Activated T-cell treated with anti-CD3 and anti-CD28 coated beads, Interleukin-2, amount 50 U/mL, for 48 hours (primary cell): ENCODE measurements at regions not wholly inside any gene's neighbourhood (a gene's known extent, or its start where the extent isn't known, plus 50 kb on each side); places are given as distances from the start of the nearest gene placed in this dataset.
"Not testable (repeated sequence)": the region's sequence is repeated elsewhere in the genome, so short reads cannot be mapped to it uniquely, and the experiment has no call there.

Source experiments
- DNase-seq, 2 experiments: peaks; one replicate each; pipeline ENCODE4 v3.0.0-alpha.2; 2020

DNA sequence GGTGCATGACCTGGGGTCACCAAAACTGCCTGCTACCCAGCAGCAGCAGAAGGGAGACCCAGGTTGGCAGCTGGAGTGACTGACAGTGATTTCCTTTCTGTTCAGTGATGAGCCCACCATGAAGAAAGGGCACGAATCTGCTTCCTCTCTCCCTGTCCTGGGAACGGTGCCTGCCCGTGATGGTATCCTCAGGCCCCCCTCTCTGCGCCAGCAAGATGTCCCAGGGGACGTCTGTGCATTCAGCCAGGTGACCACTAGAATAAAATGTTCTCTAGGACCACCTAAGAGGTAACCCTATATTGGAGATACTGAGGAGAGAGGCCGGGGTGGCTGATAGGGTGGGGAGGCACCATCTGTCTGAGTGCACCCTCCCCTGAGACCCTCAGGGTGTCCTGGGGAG, 294.7 kb downstream of the QKI start:
- no peak for DNase-seq

DNA sequence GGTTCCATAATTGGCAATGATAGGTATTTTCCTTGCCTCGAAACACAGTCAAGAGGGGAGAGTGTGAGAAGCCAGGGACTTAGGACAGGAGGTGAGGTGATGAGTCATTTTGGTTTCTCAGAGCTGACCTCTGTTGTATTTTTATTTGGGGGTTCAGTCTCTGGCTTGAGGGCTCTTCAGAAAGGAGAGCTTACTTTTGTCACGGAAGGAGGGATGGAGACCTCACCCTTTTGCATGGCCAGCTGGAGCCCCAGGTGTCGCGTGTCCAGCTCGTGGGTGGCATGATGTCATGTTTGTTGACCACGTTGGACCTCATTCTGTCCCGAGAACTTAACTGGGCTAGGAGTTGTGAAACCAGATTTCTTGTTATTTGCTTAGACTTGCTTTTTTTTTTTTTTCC, 293.9 kb downstream of the QKI start:
- no peak for DNase-seq

DNA sequence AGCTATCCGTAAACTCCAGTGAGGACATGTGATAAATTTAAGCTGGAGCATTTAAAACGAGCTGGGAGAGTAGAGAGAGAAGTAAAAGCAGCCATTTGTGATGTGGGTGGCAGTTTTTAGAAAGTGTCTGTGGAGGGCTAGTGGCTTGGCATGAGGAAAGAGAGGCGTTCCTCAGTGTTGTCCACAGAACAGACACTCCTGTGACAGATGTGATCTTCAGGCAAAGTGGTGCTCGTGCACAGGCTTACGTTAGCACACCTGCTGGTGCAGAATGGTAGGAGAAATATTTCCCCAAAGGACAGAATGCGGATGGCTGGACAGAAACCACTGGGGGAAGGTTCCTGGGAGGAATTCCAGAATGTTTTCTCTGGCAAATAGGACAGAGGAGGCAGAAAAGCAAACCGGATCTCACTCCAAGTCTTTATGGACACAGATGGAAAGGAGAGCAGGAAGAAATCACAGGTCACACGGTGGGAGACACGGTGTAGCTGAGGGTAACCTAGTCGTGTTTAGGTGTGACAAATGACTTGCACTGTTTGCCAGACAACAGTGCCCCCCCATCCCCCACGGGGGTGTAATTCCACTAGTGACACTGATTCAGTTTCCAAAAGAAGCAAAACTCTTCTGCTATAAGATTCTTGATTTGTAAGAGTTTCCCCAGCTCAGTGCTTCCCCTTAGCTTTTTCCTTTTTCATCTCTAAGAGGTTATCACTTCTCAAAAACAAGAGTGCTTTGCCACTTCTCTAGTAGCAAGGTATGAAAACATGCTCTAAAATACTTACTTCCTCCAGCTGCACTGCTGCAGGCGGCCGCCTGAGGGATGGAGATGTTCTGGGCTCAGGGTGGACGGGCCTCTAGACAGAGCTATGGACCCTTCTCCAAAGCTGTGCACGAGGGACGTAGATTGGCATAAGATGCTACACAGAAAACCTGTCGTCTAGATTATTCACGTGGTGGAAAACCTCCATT, 293.2 kb downstream of the QKI start:
- no peak for DNase-seq

DNA sequence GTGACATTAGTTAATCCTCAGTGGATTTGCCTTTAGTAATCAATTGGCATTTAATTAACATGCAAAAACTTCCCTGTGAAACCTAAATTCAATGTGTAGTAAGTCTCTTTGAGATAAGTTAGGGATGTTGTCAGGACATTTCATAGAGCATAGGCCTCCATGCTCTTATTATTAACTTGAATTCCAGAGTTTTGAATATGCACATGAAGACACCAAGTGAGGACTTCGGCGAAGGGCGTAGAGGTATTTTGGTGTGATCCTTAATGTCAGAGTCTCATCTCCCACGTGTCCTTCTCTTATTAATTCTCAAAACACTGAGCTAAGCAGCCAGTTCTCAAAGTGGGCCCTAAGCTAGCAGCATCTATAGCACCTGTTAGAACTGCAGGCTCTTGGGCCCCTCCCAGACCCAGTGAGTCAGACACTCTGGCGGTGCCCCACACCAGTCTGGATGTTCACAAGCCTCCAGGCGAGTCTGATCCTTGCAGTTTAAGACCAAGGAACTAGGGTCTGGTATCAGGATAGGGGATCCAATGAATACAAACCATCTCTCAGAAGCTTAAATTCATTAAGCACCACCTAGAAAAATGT, 292.1 kb downstream of the QKI start:
- DNase-seq = no peak

DNA sequence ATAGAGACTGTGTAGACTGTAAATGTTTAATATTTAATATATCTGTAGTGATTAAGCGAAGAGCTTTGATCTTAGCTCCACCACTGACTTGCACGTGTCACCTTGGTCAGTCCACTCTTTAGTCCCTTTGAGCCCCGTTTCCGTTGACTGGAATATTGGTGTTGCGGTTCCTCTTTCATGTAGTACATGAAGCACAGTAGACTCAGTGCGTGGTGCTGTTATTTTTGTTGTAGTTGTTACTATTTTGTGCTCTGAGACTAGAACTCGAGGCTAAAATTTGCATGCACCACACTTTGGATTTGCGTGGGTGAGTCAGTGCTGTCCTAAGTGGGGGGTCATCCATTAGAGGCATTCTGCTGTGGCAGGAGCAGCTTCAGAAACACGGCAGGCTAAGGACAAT, 291.4 kb downstream of the QKI start:
- no peak for DNase-seq

DNA sequence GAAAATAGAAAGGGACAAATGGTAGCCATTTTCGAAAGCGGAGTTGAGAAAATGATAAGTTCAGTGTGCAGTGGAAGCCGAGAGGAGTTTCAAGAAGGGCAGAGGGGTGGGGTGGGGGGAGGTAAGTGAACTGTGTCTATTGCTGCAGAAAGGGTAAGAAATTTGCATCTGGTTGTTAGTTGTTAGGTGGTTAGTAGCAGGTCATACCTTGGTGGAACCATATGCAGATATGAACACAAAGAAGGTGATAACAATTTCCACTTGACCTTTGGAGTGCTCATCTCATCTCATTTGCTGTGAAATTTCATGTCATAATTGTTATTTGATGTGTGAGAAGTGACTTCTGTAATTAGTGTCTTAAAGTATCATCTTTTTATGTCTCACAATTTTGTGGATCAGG, 288.2 kb downstream of the QKI start:
- DNase-seq = no peak

DNA sequence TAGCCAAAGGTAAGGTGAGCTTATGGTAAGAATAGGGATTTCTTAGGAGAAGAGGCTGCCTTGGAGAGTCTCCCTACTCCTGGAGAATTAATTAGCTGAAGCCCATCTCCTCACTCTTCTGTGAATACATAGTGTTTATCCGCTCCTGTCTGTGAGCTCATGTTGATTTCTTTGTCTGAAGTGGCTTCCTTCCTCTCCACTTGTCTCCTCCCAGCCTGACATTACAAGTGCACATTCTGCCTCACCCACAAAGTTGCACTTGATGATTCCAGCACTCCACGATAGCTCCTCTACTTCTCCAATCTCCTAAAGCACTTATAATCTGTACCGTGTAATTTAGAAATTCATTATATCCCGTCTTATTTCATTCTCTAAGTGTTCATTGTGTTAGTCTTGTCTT, 287.2 kb downstream of the QKI start:
- DNase-seq = no peak

DNA sequence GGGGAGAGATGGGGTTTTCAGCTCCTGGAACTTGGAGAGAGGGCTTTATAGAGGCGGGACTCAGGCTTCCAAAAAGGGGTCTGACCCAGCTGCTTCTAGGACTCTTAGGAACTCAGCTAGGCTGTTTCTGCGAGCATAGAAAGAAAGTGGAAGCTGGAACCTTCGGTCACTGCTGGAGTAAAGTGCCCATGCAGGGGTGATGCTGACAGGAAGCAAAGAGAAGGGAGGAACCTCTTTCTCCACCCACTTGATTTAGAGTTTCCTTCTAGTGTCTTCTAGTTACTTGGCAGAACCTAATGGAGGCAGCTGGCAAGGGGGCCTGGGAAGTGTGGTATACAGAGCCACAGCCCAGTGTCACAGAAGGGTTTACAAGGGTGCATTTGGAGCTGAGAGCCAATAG, 283.6 kb downstream of the QKI start:
- no peak for DNase-seq

DNA sequence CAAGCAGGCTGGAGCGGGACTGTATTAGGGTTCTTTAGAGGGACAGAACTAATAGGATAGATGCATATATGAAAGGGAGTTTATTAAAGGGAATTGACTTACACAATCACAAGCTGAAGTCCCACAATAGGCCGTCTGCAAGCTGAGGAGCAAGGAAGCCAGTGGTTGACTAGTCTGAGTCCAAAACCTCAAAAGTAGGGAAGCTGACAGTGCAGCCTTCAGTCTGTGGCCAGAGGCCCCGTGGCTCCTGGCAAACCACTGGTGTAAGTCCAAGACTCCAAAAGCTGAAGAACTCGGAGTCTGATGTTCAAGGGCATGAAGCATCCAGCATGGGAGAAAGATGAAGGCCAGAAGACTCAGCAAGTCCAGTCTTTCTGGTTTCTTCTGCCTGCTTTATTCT, 281.8 kb downstream of the QKI start:
- not testable (repeated sequence) for DNase-seq

DNA sequence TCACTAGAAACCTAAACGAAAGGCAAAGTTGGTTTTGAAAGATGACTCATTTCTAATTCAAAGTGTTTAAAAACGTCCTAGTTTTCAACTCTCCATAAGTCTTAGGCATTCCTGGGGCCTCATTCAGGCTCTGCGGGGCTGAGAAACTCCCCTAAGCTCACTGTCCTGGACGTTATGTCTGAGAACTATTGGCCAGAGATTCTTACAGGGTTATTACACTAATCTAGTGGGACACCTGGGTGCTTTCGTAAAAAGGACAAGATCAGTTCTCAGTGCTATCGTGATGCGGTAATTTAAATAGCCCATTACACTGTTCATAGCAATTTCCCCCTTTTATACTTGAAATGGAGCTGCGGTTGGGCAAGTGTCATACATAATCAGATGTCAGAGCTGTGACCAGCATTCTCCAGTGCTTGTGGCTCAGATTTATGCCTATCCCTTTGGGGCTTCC, 280.9 kb downstream of the QKI start:
- no peak for DNase-seq

DNA sequence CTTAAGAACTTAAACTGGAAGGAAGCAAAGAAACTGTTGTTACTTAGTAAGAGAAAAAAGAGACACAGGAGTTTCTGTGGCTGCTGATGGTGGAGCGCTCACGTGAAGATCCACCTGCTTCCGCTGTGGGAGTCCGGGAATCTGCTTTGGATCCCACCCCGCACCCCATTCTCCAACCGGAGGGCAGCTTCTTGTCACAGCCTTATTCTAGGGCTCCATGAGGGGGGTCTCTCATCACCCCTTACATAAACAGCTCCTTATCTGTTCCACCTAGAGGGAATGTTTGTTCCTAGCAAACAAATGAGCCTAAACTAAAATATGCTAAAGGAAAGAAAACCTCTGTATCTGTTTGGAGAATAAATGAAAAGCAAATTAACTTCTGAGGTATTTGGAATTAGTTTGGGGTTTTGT, 280.5 kb downstream of the QKI start:
- DNase-seq = no peak

DNA sequence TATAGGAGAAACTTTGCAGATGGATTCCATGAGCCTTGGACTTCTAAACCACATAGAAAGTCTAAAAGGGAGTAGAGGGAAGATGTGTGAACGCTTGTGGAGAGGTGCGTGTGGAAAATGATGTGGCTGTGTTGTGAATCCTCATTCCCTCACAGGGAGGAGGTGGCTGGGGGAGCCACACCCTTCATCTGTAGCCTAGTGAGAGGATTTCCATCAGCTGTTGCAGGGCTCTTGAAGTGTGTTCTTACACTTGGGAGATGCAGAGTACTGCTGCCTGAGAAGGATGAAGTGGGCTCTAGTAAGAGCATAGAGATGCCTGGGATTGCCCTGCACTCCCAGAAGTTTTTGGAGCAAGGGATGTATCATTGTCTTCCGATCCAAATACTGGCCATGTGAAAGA, 279.6 kb downstream of the QKI start:
- no peak for DNase-seq

DNA sequence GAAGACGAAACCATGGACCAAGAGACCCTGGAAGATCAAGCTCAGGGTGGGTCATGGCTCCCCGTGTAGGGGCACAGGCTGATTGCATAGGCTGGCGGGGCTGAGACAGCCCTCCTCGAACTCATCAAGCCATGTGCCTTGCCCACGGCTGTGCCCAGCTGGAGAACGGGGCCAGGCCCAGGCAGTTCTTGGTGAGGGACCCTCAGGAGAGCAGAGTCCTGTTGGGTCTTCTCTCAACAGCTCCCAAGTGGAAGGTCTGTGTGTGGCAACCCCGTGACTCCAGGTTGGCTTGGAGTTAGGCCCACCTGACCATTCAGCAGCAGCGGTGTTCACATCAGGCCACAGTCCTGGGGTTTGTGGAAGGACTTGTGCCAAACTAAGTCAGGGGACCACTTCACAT, 276.5 kb downstream of the QKI start:
- no peak for DNase-seq

DNA sequence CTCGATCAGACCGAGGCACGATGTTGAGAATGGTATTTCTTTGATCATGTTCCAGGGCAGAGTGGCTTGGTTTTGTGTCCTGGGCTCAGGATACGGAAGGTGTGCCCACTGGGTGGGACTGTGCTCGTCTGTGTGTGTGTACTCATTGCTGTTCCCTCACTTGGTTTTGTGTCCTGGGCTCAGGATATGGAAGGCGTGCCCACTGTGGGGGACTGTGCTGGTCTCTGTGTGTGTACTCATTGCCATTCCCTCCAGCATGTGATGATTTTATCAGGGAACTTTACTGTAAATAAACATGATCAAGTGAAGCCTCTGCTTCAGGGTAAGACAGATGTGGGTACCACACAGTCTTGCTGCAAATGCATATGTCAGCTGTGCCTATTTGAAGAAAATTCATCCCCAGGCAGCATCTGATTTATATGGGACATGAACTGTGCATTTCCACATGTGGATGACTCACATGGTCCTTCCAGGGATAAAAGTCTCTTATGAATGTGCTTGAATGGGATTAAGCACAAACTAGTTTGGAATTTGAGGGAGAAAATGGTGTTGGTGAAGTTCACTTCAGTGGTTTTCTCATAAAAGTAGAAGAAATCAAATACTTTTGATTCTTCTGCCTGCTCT, 274.3 kb downstream of the QKI start:
- no peak for DNase-seq

DNA sequence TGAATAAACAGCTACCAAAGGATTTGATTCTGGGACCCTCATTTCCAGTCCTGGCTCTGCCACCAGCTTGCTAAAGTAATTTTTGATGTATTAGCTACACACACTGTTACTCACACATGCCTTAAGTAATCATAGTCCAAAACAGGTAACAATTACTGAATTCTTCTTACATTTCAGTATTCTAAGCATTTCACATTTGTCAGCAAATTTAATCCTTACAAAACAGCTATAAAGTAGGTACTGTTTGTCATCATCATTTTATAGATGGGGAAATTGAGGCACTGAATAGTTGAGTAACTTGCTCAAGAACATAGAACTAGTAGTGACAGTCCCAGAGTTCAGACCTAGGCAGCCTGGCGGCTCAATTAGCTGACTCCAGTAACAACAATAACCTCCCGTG, 272.6 kb downstream of the QKI start:
- DNase-seq = no peak

DNA sequence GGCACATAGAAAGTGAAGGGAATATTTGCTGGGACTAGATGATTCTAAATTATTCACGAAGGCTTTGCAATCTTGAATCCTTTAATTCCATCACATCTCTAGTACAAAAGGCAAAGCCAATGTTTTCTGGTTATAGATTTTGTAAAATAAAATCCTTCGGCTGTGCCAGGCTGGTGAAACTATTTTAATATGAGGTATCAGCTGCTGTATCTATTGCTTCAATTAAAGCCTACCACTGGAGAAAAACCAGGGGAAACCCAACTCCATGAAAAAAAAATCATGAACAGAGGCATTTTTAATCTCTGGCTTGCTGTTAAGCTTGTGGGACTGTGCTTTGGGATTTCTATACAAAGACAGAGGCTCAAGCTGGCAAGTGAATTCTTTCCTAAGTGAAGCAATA, 271.8 kb downstream of the QKI start:
- DNase-seq = no peak

DNA sequence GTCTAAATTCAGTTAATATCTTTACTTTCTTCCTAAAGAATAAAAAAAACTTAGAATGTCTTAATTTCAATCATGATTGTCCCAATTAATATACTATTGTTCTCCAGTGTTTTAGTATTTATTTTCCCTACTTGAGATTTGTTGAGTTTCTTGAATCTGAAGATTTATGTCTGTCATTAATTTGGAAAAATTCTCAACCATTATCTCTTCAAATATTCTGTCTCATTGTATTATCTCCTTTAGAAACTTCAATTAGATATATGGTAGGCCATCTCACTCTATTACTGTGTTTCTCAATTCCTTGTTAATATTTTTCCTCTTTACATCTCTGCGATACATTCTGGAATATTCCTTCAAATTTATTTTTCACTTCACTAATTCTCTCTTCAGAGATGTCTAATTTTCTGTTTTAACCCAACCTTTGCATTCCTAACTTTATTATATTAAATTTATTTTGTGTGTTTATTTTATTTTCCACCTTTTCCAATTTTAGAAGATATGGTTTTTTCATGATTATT, 268.6 kb downstream of the QKI start:
- no peak for DNase-seq

DNA sequence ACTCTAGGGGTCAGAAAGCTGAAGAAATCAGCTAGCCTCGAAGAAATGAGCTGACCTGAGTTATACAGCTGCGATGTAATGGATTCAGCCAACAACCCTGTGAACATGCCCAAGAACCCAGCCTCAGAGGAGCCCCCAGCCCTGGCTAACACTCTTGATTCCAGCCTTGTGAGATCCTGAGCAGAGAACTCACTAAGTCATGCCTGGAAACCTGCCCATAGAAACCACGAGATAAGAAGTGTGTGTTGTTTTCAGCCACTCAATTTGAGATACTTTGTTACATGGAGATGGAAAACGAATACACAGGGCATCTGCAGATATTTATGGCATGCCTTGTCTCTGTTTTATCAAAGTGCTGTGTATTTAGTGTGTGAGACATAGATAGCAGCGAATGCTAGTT, 265.2 kb downstream of the QKI start:
- no peak for DNase-seq

DNA sequence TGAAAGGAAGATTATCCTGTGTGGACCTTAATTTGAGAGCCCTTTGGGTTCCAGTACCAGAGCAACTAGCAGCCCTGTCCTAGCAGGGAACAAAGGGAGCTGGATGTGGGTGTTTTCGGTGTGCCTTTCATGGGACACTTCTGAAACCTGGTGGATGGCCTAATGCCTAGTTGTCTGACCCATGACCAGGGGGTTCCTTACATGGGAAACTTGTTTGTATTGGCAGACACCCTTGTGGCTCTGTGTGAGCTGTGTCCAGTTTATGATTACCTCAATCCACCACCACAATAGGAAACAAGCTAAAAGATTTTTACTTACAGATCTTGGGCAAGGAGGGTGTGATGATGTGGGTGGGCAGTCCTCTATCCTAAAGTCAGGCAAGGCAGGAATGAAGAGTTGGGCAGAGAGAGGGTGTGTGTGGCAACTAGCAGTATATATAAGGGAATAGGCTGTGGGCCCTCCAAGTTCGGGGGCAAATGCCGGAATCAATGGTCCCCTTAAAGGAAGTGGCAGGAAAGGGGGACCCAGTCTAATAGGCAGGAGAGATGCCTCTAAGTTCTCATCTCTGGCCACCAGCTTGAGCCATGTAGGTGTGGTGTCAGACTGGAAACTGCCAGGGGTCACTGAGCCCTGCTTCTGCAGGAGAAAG, 264.6 kb downstream of the QKI start:
- no peak for DNase-seq

DNA sequence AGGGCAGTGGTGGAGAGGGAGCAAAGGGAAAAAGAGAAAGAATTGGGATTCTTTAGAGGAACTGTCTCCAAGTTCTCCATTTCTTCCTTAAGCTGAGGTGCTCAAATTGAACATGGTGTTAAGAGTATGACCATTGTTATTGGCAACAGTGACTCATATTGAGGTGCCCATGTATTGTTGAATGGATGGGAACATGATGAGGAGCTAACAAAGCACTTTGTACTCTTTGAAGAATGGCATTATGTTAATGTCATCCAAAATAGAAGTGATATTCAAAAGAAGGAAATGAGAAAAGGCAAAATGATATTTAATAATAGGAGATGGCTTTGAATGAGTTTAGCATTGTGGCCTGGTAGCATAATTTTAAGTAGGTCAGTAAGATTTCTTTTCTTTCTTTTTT, 261.1 kb downstream of the QKI start:
- no peak for DNase-seq

DNA sequence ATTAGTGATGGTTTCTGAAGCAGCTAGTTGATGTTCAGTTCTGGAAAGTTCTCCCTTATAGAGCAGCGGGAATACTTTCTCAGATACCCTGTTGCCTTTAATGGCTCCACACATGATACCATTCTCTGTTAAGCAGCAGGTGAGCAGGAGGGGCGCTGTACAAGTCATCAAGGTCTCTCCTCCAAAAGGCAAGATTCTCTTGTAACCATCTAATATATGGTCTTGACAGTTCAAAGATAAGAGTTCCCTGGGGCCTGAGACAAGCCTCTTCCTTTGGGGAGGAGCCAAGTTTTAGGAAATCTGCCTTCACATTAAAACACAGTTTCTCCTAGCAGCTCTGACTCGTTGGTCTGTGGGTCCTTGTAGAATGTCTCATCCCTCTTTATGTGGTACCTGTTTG, 258.2 kb downstream of the QKI start:
- no peak for DNase-seq

DNA sequence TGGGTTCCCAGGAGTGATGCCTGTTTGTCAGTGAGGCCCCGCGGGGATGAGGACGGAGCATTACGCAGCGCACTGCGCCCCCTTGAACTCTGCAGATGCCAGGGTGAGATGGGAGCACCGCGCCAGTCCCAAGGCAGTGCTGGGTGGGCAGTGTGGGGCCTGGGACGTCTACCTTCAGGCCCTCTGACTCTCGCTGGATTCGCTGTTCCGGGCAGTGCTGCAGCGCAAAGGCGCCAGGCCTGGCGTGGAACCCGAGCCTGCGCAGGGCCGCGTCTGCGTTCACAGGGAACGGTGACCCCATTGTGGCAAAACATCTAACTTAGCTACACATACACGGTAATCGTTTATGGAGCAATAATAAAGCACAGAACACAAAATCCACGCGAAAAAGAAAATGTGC, 257.3 kb downstream of the QKI start:
- no peak for DNase-seq

DNA sequence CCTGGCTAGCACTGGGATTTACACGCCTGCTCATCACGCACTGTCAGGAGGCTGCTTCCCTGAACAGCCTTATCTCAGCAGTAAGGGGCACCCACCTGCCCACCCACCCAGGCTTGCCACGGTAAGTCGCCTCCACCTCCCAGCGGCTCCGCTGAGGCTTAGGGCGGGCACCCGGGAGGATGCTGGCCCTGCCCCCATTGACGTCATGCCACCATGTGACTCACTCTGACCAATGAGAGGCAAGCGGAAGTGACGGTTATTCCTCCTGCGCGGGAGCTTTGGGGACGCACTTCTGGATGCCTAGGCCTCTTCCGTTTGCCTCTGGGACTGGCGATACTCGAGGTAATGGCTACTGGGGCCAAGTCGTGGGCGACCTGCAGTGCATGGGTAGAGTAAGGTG, 256.8 kb downstream of the QKI start:
- DNase-seq = no peak
